Dermis microvascular lymphatic vessel endothelial cell (primary cell): ENCODE measurements at regions not wholly inside any gene's neighbourhood (a gene's known extent, or its start where the extent isn't known, plus 50 kb on each side); places are given as distances from the start of the nearest gene placed in this dataset.

ENCODE experiments used
- DNase-seq, 2 donors: peaks; one replicate each; pipeline versions ENCODE4 v3.0.0 to v3.0.0-alpha.2; 2010; ENCODE audit warnings: low read depth in 2 of 2

DNA sequence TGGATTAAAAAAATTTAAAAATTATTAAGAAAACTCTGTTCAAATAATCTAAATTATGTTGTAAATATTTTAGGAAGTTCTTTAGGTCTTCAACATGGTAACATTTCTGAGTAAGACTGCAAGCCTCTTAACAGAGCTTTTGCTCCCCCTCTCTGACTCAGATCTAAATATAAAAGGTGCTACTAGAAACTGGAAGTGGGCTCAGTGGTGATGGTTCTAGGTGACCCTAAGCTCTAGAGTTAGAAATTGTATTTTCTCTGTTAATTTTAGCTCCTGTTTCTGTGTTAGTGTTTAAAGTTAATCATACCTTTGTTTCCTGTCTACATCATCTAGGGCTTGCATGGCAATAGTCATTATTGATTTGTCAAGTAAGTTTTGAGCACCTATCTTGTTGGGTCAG lies 159.9 kb upstream of the MEIS2 start:
- no peak for DNase-seq

DNA sequence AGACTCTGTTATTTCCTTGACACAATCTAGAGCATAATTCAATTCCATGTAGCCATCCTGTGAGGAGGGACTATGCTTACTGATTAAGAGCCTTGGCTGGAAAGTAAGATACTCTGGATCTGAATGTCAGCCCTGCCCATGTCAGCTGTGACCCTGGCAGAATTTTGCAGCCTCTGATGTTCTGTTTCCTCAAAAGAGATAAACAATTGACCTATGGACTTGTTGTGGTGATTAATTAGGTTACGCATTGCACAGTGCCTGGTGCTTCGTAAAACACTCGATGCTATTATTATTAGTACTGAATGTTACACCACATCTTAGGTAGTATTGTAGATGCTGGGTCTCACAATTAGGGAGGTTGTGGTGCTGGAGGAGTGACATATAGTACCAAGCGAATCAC lies 161.3 kb upstream of the MEIS2 start:
- no peak for DNase-seq

DNA sequence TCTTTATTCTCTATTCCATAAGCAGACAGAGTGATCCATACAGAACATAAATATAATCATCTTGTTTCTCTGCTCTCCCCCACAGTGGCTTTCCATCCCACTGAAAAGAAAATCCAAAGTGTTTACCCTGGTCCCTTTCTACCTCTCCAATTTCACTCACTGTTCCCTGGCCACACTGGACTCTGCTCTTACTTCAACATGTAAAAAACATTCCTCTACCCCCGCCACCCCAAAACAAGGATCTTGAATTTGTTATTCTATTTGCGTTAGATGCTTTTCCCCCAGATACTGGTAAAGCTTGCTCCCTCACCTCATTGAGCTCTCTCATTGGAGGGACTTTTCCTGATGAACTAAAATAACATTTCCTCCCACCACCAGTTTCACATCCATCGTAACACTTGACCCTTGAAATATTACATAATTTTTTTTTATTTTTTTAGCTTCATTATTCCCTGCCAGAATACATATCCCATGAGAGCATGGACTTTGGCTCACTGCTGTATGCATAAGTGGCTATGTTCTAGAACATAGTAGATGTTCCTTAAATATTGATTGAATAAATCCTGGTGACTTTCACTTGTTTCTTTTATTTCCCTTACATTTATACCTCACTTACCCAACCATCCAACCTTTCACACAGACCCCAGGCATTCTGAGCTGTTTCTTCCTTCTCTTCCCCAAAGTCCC lies 162.7 kb upstream of the MEIS2 start:
- no peak for DNase-seq

DNA sequence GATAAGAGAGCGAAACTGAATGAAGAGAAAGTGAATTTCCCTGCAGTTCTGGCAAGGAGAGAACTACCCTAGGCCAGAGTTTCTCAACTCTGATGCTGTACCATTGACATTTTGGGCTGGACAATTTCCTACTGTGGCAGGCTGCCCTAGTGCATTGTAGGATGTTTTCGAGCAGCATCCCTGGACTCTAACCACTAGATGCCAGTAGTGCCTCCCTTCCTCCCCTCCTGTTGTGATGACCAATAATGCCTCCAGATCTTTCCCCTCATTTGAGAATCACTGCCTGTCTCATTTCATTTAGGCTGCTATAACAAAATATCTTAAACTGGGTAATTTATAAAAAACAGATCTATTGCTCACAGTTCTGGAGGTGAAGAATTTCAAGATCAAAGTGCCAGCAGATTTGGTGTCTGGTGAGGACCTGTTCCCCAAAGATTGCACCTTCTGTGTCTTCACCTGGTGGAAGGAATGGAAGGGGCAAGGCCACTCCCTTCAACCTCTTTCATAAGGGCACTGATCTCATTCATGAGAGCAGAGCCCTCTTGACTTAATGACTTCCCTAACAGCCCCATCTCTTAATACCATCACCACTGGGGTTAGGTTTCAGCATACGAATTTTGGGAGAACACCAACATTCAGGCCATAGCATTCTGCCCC lies 188.9 kb upstream of the MEIS2 start:
- no peak for DNase-seq

DNA sequence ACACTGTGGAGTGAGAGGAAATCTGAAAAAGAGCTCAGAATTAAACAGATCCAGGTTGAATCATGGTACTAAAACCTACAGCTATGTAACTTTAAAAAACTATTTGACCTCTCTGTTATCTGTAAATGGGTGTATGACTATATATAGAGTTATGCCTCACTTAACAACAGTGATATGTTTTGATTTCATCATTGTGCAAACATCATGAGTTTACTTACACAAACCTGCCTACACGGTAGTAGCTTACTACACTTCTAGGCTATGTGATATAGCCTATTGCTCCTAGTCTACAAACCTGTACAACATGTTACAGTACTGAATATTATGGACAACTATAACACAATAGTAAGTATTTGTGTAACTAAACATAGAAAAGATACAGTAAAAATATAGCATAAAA lies 191.6 kb upstream of the MEIS2 start:
- DNase-seq: no peak

DNA sequence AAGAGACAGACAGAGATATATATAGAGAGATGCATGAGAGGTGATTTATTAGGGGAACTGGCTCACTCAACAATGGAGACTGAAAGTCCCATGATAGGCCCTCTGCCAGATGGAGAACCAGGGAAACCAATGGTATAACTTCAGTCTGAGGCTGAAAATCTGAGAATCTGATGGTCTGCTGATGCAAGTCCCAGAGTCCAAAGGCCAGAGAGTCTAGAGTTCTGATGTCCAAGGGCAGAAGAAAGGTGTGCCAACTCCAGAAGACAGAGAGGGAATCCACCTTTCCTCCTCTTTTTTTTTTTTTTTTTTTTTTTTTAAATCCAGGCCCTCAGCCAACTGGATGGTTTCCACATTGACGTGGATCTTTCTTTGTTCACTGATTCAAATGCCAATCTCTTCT lies 197.9 kb upstream of the MEIS2 start:
- no peak for DNase-seq

DNA sequence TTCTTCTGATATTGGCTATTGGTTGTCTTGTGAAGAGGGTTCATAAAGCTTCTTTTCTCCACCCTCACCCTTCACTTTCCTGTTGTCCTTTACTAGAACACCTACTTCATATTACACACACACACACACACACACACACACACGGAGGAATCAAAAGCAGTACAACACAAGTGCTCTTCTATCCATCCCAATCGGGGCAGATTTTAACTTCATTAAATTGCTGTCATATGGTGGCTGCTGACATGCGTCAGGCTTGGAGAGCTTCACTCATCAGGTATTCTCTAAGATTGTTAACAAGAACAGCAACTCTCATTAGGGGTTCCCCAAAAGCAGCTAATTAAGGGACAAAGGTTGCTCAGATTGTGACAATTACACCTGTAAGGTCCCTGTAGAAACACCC lies 239.1 kb upstream of the MEIS2 start:
- DNase-seq: no peak

DNA sequence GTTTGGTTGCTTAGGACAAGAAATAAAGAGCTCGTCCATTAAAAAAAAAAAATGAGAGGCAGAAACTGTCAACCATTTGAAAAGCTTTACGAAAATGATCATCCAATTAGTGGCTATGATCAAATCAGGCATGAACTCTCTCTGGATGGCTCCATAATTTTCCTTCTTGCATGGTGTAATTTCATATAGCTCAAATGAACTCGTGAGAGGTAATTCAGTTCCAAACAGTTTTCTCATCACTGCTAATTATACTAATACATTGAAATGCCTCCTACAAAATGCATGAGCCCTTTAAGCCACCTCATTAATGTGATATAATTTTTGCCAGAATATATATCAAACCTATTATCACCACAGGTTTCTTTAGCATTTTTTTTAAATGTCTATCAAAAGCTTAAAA lies 239.5 kb upstream of the MEIS2 start:
- no peak for DNase-seq

DNA sequence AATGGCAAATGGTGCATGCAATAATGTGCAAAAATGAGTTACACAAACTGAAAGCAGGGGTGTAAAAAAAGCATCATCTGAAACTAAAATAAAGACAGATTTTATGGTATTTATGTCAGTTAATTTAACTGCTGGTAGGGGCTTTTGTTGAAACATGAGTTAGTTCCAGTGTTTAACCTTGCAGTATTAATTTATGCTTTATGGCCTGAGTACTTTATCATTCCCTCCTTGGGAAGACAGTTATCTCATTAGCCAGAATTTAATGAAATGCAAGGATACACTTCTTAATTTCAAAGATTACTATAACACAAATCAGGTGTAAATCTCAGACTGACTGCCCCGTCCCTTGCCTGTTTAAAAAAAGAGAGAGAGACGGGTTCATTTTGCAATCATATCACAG lies 240.1 kb upstream of the MEIS2 start:
- DNase-seq: no peak

DNA sequence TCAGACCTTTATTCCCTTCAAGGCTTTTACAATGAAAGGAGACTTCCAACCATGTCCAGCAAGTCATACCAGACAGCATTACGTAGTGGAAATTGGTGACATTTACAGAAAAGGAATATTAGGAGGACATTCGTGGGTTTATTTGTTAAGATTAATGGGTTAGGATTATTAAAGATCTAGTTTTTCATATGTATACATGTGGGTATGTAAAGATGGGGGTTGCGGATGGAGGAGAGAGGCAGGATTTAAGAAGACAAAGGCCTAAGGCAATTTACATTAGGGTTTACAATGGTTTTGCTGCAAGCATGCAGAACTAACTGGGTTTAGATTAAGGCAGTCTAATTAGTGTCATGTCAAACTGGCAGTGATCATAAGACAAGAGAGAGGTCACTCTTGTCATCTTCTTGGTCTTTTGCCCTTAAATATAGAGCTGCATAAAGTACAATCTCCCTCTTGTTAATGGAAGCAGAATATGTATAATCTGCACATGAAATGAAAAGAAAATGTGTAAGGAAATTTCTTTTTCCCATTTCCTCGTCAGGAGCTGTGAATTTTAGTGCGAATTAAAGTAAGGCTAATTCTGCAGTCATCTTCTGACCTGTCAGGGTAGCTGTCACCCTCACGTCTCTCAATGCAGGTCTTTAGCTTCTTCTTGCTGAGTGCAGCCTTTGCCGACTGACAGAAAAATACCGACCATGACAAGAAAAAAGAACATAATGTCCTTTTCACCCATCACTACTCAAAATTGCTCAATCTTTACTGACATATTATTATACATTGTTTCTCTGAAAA lies 258.9 kb upstream of the MEIS2 start:
- no peak for DNase-seq

DNA sequence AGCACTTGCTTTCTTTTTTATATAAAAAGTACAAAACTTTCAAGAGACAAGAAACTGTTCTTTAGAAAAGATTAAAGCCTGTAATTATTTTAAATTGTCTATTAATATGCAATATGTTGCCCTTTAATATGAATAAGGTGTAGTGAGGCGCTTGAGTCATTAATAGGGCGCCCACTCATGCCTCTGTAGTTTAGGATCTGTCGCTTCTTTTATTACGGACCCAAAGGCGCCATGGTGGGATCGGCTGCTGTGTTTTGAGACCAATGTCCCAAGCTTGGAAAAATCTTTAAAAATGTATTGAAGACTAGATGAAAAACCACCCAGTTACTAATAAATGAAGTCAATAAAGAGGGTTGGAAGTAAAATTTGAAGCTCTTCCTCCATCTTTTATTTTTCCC lies 259.5 kb upstream of the MEIS2 start:
- DNase-seq: no peak

DNA sequence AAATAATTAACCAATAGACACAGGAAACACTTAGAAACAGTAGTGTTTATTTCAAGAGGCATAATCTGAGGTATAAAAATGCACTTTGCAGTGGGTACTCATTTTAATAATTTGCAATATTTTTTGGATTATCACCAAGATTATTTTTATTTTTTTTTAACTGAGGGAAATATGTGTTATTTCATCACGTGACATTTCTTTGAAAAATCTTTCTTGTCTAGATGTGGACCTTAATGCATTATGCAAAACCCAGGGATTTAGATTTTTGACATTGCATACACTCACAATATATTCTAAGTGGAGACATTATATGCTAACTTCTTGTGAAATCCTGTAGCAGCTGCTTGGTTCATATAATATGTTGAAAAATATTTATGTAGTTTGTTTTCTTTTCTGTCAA lies 260.4 kb upstream of the MEIS2 start:
- no peak for DNase-seq

DNA sequence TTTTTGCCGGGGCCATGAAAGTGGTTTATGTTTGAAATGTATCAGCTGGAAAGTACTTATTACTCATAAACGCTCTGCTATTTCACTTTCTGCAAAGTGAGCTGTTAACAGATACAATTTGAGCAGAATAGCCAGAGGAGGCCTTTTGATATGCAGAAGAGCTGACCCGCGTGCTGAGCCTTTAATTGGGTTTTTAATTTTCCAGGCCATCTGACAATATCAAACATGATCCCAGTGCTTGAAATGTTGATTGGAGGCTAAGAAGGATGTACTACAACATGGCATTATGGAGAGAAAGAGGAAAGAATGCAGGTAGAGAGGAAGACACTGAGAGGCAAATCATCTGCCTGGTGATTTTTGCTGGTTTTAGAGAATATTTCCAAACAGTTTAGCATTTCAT lies 261.3 kb upstream of the MEIS2 start:
- DNase-seq: no peak

DNA sequence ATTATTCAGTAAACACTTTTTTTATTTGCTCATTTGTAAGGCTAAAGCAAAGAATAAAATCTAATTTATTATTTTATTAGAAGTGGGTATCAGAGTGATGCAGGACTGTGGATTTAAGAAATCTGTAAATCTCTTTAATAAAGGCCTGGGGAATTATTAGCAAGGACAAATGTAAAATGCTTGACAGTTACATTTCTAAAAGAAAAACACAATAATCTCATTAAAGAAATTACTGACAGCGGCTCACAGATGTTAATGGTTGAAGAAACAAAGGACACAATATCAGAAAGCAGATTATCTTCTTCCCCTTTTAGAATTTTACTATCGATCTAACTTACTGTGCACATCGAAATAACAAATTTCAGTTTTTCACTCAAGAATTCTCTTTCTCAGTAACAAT lies 262.1 kb upstream of the MEIS2 start:
- no peak for DNase-seq

DNA sequence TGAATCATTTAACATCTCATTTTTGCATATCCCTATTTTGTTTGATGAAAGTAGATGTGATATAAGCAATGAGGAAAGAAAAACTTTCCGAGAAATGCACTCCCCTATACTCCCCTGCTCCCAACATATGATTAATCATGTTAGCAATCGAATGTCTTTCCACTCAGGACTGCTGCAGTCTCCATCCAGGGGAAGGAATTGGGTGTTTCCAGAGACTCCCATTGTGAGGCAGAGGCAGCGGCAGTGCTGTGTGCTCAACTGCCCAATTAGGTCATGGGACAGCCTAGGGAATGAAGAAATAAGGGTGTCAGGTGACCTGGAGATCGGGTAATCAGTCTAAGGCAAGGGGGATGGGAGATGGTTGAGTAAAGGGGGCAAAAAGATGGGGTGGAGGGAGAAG lies 268.6 kb upstream of the MEIS2 start:
- DNase-seq: no peak

DNA sequence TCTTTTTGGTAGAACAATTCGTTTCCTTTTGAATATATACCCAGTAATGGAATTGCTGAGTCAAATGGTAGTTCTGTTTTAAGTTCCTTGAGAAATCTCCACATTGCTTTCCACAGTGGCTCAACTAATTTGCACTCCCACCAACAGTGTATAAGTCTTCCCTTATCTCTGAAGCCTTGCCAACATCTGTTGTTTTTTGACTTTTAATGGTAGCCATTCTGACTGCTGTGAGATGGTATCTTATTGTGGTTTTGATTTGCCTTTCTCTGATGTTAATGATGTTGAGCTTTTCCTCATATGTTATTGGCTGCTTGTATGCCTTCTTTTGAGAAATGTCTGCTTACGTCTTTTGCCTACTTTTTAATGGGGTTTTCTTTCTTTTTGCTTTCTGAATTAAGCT lies 270.6 kb upstream of the MEIS2 start:
- DNase-seq: no peak

DNA sequence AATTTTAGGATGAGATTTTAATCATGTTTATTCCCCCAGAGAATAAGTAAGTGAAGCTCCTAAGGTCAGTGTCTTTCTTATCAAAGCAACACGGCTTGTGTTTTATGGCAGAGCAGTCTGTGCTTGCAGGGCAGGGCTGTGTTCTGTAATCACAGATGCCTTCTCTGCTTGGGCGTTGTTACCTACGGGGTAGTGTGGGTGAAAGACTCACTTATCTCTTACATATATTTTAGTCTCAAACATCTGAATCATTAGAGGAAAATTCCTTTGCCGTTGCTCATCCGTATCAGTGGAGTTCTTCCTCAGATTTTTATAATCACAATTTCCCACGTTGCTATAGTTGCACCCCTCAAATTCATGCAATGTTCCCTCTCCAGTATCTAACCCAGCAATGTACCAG lies 271.7 kb upstream of the MEIS2 start:
- DNase-seq: no peak

DNA sequence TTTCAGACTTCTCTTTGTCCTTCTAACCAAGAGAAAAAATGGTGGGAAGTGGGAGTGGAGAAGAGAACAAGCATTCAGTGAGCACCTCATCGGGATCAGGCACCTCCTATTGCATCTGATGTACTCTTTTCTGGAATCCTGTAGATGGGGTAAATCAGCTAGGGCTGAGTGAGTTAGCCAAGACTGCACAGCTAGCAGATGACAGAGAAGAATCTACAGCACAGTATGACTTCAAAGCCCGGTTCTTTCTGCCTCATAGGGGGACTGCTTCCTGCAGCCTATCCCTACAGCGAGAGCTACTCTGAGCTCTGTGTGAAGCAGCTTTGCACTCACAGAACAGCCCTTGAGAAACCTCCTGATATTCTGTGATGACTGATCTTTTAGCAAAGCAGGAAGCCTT lies 275.2 kb upstream of the MEIS2 start:
- DNase-seq: no peak

DNA sequence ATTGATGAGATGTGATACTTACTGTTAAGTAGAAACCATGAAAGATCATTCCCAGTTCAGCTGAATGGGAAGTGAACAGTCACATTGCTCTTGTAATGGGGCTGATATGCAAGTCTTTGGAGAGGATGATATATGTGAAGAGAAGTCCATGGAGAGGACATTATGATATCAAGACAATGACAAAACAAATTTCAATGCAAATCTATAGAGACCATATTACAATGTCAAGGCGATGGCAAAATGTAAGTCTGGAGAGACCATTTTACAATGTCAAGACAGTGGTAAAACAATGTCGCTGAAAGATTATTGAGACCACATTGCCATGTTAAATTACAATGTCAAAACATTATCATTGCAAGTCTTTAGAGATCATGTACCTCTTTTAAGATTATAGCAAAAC lies 277.1 kb upstream of the MEIS2 start:
- no peak for DNase-seq

DNA sequence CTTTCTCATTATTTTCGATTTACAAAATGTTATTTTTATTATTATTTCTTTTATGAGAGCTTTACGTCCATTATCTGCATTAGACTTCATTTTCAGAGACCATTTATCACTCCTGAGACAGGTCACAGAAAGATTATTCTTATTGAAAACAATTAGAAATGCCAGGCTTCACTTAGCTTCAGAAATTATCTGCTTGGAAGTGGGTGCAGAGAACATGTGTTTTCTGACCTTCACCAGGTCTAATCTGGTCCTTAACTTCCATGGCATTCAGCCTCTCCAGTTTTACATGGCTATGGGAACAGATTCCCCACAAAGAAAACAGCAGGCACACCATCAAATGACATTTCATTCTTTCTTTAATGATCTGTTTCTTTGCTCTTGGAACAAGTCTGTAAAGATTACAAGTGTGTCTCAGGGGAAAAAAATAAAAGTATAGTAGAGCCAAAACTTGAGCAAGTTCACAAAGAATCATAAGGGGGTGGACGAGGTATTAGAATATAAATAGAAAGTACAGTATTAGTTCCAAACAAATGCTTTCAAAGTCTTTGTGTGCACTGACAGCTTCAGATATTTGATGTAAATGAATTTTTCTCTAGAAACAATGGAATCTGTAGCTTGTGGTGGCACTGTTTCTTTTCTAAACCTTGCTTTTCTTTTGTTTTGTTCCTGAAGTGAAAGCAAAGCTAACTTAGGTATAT lies 294.2 kb upstream of the MEIS2 start:
- no peak for DNase-seq

DNA sequence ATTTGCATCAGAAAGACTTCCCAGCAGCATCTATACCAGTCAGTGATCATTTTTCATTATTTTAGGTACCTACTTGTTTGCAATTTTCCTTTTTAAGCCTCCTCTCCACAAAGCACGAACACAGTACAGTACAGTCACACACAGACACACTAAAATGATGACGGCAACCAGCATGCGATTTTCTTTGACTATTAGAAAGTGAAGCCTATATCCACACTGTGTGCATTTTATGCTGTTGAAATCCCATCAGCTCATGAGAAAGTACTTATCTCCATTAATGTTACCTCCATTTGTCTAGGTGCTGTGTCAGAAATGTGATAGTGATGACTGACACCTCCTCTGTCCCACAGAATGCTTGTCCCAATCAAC lies 294.7 kb upstream of the MEIS2 start:
- no peak for DNase-seq

DNA sequence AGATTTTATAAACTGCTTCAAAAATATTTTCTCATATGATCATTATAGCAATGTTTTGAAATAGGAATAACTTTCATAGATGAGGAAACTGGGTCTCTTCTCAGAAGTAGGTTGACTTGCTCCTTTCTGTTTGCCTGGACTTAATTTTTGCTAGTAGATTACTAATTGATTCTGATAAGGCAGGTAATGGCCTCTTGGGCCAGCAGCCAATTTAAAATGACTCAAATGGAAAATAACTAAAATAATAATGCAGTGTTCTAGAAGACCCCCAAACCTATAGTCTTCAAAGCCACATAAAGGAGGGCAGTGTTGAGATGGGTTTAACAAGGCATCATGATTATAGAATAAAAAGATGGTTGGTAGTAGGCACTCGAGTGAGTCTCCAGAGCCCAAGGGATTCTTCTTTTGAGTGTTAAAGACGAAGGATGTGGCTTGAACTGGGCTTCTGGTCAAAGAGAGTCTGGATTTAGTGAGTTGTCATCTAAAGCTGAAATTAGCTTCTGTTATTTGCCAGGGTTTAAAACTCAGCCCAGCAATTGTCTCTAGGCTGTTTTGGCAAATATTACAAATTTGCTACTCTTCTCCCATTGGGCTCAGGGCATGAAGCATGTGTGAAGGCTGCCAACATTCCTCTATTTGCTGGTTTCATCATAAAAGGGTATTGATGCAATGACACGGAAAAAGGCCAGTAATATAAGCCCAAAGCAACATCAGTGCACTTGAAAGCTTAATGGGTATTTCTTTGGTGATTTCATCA lies 297.1 kb upstream of the MEIS2 start:
- no peak for DNase-seq
